ENCODE measurements at regions not wholly inside any gene's neighbourhood (a gene's known extent, or its start where the extent isn't known, plus 50 kb on each side); places are given as distances from the start of the nearest gene placed in this dataset.

- TF ChIP-seq, protein P1, sequence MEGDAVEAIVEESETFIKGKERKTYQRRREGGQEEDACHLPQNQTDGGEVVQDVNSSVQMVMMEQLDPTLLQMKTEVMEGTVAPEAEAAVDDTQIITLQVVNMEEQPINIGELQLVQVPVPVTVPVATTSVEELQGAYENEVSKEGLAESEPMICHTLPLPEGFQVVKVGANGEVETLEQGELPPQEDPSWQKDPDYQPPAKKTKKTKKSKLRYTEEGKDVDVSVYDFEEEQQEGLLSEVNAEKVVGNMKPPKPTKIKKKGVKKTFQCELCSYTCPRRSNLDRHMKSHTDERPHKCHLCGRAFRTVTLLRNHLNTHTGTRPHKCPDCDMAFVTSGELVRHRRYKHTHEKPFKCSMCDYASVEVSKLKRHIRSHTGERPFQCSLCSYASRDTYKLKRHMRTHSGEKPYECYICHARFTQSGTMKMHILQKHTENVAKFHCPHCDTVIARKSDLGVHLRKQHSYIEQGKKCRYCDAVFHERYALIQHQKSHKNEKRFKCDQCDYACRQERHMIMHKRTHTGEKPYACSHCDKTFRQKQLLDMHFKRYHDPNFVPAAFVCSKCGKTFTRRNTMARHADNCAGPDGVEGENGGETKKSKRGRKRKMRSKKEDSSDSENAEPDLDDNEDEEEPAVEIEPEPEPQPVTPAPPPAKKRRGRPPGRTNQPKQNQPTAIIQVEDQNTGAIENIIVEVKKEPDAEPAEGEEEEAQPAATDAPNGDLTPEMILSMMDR (IDR thresholded peaks at IDR 0.05), result no peak
- TF ChIP-seq POLR2A (IDR thresholded peaks at IDR 0.05), result no peak
These were observed 209.2 kb downstream of the TECRL start for GRCh38 chr4:64200001-64200555.
